ENCODE measurements at regions not wholly inside any gene's neighbourhood (a gene's known extent, or its start where the extent isn't known, plus 50 kb on each side); places are given as distances from the start of the nearest gene placed in this dataset.

DNA sequence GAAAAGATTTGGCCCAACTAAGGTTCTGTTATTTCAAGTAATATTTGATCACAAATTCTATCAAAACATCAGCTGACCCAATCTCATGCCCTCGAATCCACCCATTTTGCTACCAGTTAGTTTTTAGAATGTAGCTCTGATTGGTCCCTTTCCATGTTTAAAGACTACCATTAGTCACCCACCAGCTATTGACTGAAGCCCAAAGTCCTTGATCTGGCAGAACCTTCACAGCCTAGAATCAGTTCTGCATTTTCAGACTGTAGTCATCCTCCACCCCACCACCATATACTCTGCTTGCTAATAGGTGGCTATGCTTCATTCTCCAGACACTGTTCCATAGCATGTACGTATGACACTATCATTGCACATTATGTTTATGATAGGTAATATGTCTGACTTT is 182.2 kb upstream of the TARS1 start:
- TF ChIP-seq, protein P1, sequence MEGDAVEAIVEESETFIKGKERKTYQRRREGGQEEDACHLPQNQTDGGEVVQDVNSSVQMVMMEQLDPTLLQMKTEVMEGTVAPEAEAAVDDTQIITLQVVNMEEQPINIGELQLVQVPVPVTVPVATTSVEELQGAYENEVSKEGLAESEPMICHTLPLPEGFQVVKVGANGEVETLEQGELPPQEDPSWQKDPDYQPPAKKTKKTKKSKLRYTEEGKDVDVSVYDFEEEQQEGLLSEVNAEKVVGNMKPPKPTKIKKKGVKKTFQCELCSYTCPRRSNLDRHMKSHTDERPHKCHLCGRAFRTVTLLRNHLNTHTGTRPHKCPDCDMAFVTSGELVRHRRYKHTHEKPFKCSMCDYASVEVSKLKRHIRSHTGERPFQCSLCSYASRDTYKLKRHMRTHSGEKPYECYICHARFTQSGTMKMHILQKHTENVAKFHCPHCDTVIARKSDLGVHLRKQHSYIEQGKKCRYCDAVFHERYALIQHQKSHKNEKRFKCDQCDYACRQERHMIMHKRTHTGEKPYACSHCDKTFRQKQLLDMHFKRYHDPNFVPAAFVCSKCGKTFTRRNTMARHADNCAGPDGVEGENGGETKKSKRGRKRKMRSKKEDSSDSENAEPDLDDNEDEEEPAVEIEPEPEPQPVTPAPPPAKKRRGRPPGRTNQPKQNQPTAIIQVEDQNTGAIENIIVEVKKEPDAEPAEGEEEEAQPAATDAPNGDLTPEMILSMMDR (conservative IDR thresholded peaks at IDR 0.05; ENCODE audit: low read depth, low read length), result no peak
- no peak for TF ChIP-seq EZH2phosphoT487 (IDR thresholded peaks at IDR 0.05; ENCODE audit: borderline replicate concordance, low read length)
- TF ChIP-seq EZH2 (IDR thresholded peaks at IDR 0.05; ENCODE audit: low read length, unreplicated experiment), result no peak

All from PC-3 (cell line).